Lung (tissue), 11 donors: ENCODE measurements at regions not wholly inside any gene's neighbourhood (a gene's known extent, or its start where the extent isn't known, plus 50 kb on each side); places are given as distances from the start of the nearest gene placed in this dataset.

Experiments
- ATAC-seq: fragments of 200-7000 bp; cut with Tn5 transposase; one replicate; pipeline ENCODE4 v1.9.1; 2020; ENCODE audit warnings: moderate number of reproducible peaks; ENCODE audit not compliant: insufficient read depth, low FRiP score
- DNase-seq, 3 donors: peaks; one replicate each; pipeline ENCODE4 v3.0.0-alpha.2; 2013 to 2017
- H3K27ac ChIP-seq, 2 donors: one replicate each; pipeline ENCODE4 v1.5.1; 2013; ENCODE audit warnings: mild to moderate bottlenecking in 2 of 2, moderate library complexity in 2 of 2, control low read depth in 1 of 2, inconsistent platforms in 1 of 2, low read depth in 1 of 2, low read length in 1 of 2
- H3K27me3 ChIP-seq, 3 donors: one replicate each; pipeline ENCODE4 v1.5.1; 2013; ENCODE audit warnings: low read length in 2 of 3; ENCODE audit not compliant: control insufficient read depth in 3 of 3, insufficient read depth in 3 of 3
- H3K36me3 ChIP-seq, 4 donors: one replicate each; pipeline ENCODE4 v1.5.1; 2013; ENCODE audit warnings: low read length in 4 of 4, mild to moderate bottlenecking in 1 of 4, moderate library complexity in 1 of 4; ENCODE audit not compliant: control insufficient read depth in 4 of 4, insufficient read depth in 4 of 4
- H3K4me1 ChIP-seq, 5 donors: one replicate each; pipeline ENCODE4 v1.5.1; 2013; ENCODE audit warnings: low read length in 5 of 5, mild to moderate bottlenecking in 2 of 5, moderate library complexity in 1 of 5; ENCODE audit not compliant: control insufficient read depth in 5 of 5, insufficient read depth in 5 of 5
- H3K4me3 ChIP-seq: one replicate; pipeline ENCODE4 v1.5.1; 2013; ENCODE audit warnings: mild to moderate bottlenecking, control low read depth, moderate library complexity
- H3K9ac ChIP-seq, 2 donors: one replicate each; pipeline ENCODE4 v1.5.1; 2013; ENCODE audit warnings: low read length in 2 of 2, control low read depth in 1 of 2; ENCODE audit not compliant: insufficient read depth in 1 of 2
- H3K9me3 ChIP-seq, 4 donors: one replicate each; pipeline ENCODE4 v1.5.1; 2013; ENCODE audit warnings: low read length in 3 of 4, mild to moderate bottlenecking in 1 of 4, moderate library complexity in 1 of 4; ENCODE audit not compliant: control insufficient read depth in 4 of 4, insufficient read depth in 3 of 4
- WGBS, 2 donors: extraction: QIAGEN DNeasy Blood & Tissue Kit; methylation state at CpG; one replicate each; pipeline ENCODE4 v1.1.7; 2013; 5-methylcytosine and 5-hydroxymethylcytosine counted together
- TF ChIP-seq, protein P1 (sequence below): IDR thresholded peaks from 2 replicates; pipeline ENCODE4 v1.5.1; 2012; ENCODE audit warnings: mild to moderate bottlenecking; ENCODE audit errors: control extremely low read depth, extremely low read depth
- donor health status: control.
- donor health status: control.
- donor health status: Bipolar disorder and iron deficiency.
- donor health status: healthy.
- donor health status: DM: yes; HTN: yes; CAD: no.

DNA sequence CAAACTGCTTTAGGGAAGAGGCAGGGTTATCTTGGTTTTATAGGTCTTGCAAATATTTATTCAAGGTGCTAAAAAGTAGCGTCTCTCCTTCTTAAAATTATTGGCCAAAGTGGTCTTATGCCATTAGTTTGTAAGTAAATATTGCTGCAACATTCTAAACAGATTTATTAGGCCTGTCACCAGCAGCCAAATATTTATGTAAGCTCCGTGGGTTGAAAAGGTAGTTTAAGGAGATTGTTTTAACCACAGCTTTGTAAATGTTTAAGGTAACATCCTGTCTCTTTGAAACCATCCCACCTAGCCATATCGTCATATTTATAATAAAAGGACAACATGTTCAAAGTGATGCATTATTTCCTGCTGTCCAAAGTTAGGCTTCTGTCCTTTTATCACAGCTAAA is 210.1 kb upstream of the LNX1 start:
- 33 to 56% methylated on average over 3 of the region's 3 CpGs for WGBS, 2 donors

DNA sequence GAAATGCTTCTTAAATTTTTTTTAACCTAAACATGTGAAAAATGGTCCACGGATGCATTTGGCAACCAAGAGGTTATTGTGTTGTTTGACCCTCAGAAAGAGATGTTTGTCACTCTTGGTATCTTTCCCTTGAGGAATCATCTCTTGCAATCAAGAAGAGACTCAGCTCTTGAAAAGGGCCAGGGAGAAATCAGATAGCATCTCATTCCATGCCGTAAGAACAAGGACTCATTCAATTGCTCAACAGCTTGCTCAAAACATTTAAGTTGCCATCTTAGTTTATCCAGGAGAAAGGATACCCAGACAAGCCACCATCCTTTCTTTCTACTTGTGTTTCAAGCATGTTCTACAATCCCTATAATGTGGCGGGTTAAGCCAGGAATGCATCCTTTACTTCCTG is 209.5 kb upstream of the LNX1 start:
- Histone ChIP-seq H3K4me1 (no peaks in the 10 kb centered on the region), H3K9ac (no peak overlapping the region), H3K36me3 (no peaks in the 10 kb centered on the region), H3K27me3 (peaks cover 0 to 2% (median 0%) of the 10 kb centered on the region in 3 donors), H3K9me3 (no peaks in the 10 kb centered on the region), H3K4me3 (no peak overlapping the region), H3K27ac (no peak overlapping the region)
- ATAC-seq, result no peak
- TF ChIP-seq, protein P1, sequence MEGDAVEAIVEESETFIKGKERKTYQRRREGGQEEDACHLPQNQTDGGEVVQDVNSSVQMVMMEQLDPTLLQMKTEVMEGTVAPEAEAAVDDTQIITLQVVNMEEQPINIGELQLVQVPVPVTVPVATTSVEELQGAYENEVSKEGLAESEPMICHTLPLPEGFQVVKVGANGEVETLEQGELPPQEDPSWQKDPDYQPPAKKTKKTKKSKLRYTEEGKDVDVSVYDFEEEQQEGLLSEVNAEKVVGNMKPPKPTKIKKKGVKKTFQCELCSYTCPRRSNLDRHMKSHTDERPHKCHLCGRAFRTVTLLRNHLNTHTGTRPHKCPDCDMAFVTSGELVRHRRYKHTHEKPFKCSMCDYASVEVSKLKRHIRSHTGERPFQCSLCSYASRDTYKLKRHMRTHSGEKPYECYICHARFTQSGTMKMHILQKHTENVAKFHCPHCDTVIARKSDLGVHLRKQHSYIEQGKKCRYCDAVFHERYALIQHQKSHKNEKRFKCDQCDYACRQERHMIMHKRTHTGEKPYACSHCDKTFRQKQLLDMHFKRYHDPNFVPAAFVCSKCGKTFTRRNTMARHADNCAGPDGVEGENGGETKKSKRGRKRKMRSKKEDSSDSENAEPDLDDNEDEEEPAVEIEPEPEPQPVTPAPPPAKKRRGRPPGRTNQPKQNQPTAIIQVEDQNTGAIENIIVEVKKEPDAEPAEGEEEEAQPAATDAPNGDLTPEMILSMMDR, result no peak
- DNase-seq, result no peak
- WGBS, 2 donors, result 81 to 85% methylated on average over 3 of the region's 3 CpGs

More for the DNA sequence above, 210.1 kb upstream of the LNX1 start:
- Histone ChIP-seq H3K4me1 (no peaks in the 10 kb centered on the region), H3K4me3 (no peak overlapping the region), H3K27ac (no peak overlapping the region), H3K27me3 (peaks cover 0 to 2% (median 0%) of the 10 kb centered on the region in 3 donors), H3K9ac (no peak overlapping the region), H3K36me3 (no peaks in the 10 kb centered on the region), H3K9me3 (no peaks in the 10 kb centered on the region)
- TF ChIP-seq, protein P1, result no peak
- ATAC-seq, result no peak
- DNase-seq, result no peak

DNA sequence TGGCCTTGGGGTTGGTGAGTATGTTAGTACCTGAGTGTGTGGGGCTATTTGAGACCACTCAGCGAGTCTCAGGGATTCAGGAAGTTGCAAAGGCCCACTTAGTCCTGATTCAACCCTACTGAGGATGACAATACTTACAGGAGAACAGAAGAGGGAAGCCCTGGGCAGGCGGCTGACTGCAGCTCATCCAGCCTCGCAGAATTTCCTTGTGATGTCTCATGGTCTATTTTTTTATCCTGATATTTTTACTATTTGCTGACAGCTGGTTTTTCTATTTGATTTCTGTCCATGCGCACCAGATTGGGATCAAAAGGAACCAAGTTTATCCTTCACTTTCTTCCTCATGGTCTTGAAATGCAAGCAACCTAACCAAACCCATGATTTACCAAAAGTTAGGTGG is 201.8 kb upstream of the LNX1 start:
- Histone ChIP-seq H3K4me1 (no peaks in the 10 kb centered on the region), H3K9me3 (no peaks in the 10 kb centered on the region), H3K9ac (no peak overlapping the region), H3K27ac (no peak overlapping the region), H3K4me3 (no peak overlapping the region), H3K27me3 (peaks cover 0 to 12% (median 0%) of the 10 kb centered on the region in 3 donors), H3K36me3 (no peaks in the 10 kb centered on the region)
- DNase-seq, result no peak
- TF ChIP-seq, protein P1, result no peak
- no peak for ATAC-seq
- WGBS, 2 donors, result 88 to 92% methylated on average over 4 of the region's 4 CpGs

DNA sequence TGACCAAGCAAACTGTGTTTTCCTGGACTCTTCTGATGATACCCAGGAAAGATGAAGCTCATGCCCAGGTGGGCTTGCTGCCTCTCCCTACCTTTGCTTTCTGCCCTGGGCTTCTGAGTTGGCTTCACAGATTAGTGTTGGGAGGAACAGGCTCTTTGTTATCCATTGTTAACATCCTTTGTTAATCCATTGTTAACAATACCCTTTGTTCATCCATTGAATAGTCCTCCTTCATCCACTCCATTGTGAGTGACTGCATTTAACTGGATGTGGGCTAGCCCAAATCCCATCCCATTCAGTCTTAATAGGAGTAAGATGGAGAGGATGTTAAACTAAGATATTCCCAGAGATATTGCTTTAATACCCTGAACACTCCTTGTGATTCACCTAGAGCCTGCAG is 199.0 kb upstream of the LNX1 start:
- no peaks in the 10 kb centered on the region for H3K36me3 ChIP-seq
- no peak overlapping the region for H3K4me3 ChIP-seq
- no peak overlapping the region for H3K27ac ChIP-seq
- DNase-seq (no peak), ATAC-seq (no peak)
- no peaks in the 10 kb centered on the region for H3K9me3 ChIP-seq
- peaks cover 0 to 12% (median 0%) of the 10 kb centered on the region in 3 donors for H3K27me3 ChIP-seq
- TF ChIP-seq, protein P1, result no peak
- H3K4me1 ChIP-seq, result peaks cover 0 to 14% (median 9%) of the 10 kb centered on the region in 5 donors
- H3K9ac ChIP-seq, result no peak overlapping the region
